Inferior parietal cortex (tissue), 1 donor: ENCODE measurements at regions not wholly inside any gene's neighbourhood (a gene's known extent, or its start where the extent isn't known, plus 50 kb on each side); places are given as distances from the start of the nearest gene placed in this dataset.

ENCODE experiments used
- DNase-seq: peaks from one replicate; pipeline ENCODE4 v3.0.0-alpha.2; 2016; ENCODE audit errors: extremely low spot score

- DNase-seq = no peak
These were observed 223.1 kb upstream of the PARD3B start for GRCh38 chr2:204321910-204322751.

GRCh38 chr2:204325468-204325867 lies 219.8 kb upstream of the PARD3B start:
- peak; percentile 90 for DNase-seq

- DNase-seq = no peak
These were observed 216.9 kb upstream of the PARD3B start for GRCh38 chr2:204328373-204328772.

- no peak for DNase-seq
These were observed 216.3 kb upstream of the PARD3B start for GRCh38 chr2:204329016-204329415.

- no peak for DNase-seq
These were observed 215.7 kb upstream of the PARD3B start for GRCh38 chr2:204329532-204329931.

- DNase-seq = no peak
These were observed 214.1 kb upstream of the PARD3B start for GRCh38 chr2:204331180-204331579.

GRCh38 chr2:204331988-204332387 lies 213.3 kb upstream of the PARD3B start:
- DNase-seq = no peak

GRCh38 chr2:204332706-204333105 lies 212.6 kb upstream of the PARD3B start:
- DNase-seq = no peak

- DNase-seq = no peak
These were observed 211.4 kb upstream of the PARD3B start for GRCh38 chr2:204333861-204334260.

GRCh38 chr2:204335451-204336058 lies 209.7 kb upstream of the PARD3B start:
- DNase-seq = no peak

- no peak for DNase-seq
These were observed 209.0 kb upstream of the PARD3B start for GRCh38 chr2:204336153-204336744.

GRCh38 chr2:204337638-204338037 lies 207.6 kb upstream of the PARD3B start:
- no peak for DNase-seq

- no peak for DNase-seq
These were observed 206.0 kb upstream of the PARD3B start for GRCh38 chr2:204339212-204339715.

- no peak for DNase-seq
These were observed 204.8 kb upstream of the PARD3B start for GRCh38 chr2:204340511-204340910.

GRCh38 chr2:204341887-204342276 lies 203.4 kb upstream of the PARD3B start:
- DNase-seq = no peak

GRCh38 chr2:204343685-204344084 lies 201.6 kb upstream of the PARD3B start:
- no peak for DNase-seq

- DNase-seq = no peak
These were observed 201.2 kb upstream of the PARD3B start for GRCh38 chr2:204344119-204344518.

- no peak for DNase-seq
These were observed 198.4 kb upstream of the PARD3B start for GRCh38 chr2:204346906-204347305.

- no peak for DNase-seq
These were observed 191.5 kb upstream of the PARD3B start for GRCh38 chr2:204353823-204354222.

GRCh38 chr2:204354442-204354856 lies 190.8 kb upstream of the PARD3B start:
- DNase-seq = no peak

GRCh38 chr2:204355688-204356087 lies 189.6 kb upstream of the PARD3B start:
- DNase-seq = no peak

GRCh38 chr2:204356151-204356641 lies 189.1 kb upstream of the PARD3B start:
- no peak for DNase-seq

- no peak for DNase-seq
These were observed 188.0 kb upstream of the PARD3B start for GRCh38 chr2:204357286-204357685.
